ENCODE measurements at regions not wholly inside any gene's neighbourhood (a gene's known extent, or its start where the extent isn't known, plus 50 kb on each side); places are given as distances from the start of the nearest gene placed in this dataset.

GRCh38 chr4:145278341-145279121, 98.1 kb upstream of the OTUD4 start:
- TF ChIP-seq, protein P1, sequence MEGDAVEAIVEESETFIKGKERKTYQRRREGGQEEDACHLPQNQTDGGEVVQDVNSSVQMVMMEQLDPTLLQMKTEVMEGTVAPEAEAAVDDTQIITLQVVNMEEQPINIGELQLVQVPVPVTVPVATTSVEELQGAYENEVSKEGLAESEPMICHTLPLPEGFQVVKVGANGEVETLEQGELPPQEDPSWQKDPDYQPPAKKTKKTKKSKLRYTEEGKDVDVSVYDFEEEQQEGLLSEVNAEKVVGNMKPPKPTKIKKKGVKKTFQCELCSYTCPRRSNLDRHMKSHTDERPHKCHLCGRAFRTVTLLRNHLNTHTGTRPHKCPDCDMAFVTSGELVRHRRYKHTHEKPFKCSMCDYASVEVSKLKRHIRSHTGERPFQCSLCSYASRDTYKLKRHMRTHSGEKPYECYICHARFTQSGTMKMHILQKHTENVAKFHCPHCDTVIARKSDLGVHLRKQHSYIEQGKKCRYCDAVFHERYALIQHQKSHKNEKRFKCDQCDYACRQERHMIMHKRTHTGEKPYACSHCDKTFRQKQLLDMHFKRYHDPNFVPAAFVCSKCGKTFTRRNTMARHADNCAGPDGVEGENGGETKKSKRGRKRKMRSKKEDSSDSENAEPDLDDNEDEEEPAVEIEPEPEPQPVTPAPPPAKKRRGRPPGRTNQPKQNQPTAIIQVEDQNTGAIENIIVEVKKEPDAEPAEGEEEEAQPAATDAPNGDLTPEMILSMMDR (IDR thresholded peaks at IDR 0.05): no peak
- TF ChIP-seq, protein P2, sequence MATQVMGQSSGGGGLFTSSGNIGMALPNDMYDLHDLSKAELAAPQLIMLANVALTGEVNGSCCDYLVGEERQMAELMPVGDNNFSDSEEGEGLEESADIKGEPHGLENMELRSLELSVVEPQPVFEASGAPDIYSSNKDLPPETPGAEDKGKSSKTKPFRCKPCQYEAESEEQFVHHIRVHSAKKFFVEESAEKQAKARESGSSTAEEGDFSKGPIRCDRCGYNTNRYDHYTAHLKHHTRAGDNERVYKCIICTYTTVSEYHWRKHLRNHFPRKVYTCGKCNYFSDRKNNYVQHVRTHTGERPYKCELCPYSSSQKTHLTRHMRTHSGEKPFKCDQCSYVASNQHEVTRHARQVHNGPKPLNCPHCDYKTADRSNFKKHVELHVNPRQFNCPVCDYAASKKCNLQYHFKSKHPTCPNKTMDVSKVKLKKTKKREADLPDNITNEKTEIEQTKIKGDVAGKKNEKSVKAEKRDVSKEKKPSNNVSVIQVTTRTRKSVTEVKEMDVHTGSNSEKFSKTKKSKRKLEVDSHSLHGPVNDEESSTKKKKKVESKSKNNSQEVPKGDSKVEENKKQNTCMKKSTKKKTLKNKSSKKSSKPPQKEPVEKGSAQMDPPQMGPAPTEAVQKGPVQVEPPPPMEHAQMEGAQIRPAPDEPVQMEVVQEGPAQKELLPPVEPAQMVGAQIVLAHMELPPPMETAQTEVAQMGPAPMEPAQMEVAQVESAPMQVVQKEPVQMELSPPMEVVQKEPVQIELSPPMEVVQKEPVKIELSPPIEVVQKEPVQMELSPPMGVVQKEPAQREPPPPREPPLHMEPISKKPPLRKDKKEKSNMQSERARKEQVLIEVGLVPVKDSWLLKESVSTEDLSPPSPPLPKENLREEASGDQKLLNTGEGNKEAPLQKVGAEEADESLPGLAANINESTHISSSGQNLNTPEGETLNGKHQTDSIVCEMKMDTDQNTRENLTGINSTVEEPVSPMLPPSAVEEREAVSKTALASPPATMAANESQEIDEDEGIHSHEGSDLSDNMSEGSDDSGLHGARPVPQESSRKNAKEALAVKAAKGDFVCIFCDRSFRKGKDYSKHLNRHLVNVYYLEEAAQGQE (IDR thresholded peaks at IDR 0.05; ENCODE audit: insufficient read depth in 1 of 2, low read depth in 2 of 2, low read length in 1 of 2): no peak
- TF ChIP-seq SIN3A (IDR thresholded peaks at IDR 0.05; ENCODE audit: borderline replicate concordance, insufficient read depth, low read depth, low read length) (no peak), POLR2AphosphoS5 (IDR thresholded peaks at IDR 0.05; ENCODE audit: low read depth, low read length) (no peak), TCF7L2 (IDR thresholded peaks at IDR 0.05; ENCODE audit: low read depth, low read length) (no peak)

Measured in Panc1 (cell line).